T-cell (primary cell): ENCODE measurements at regions not wholly inside any gene's neighbourhood (a gene's known extent, or its start where the extent isn't known, plus 50 kb on each side); places are given as distances from the start of the nearest gene placed in this dataset.

Experiments
- ATAC-seq, 4 experiments: fragments of 200-7000 bp in 3 of 4; fragments of 150-1000 bp in 1 of 4; cut with Tn5 transposase; replicated peaks in 1 of 4; 1 replicate in 3 of 4; 2 replicates in 1 of 4; pipeline ENCODE4 v1.10.0; 2021; ENCODE audit warnings: moderate library complexity in 3 of 4, mild to moderate bottlenecking in 2 of 4, moderate number of reproducible peaks in 1 of 4
- CTCF ChIA-PET, 2 donors: fragments of 300-600 bp; sonication (Branson Sonifier 250); formaldehyde crosslinking; loops; one replicate each; lab custom pipeline; 2022; ENCODE audit warnings: antibody characterized with exemption in 2 of 2; lab: Charles Lee
- POLR2A ChIA-PET, 2 donors: fragments of 300-600 bp; sonication (Branson Sonifier 250); formaldehyde crosslinking; loops; one replicate each; lab custom pipeline; 2022; ENCODE audit warnings: antibody characterized with exemption in 2 of 2; lab: Charles Lee
- DNase-seq, 35 experiments: peaks; one replicate each; pipeline versions ENCODE4 v3.0.0 to v3.0.0-alpha.2; 2013 to 2023
- H3K27ac ChIP-seq: one replicate; pipeline ENCODE4 v1.5.1; 2013; ENCODE audit warnings: low read length
- H3K27me3 ChIP-seq, 2 experiments: replicated peaks in 1 of 2; 1 replicate in 1 of 2; 2 replicates in 1 of 2; pipeline versions ENCODE4 v1.6.1 to v1.7.0; 2013; ENCODE audit warnings: low read length in 1 of 2, mixed read lengths in 1 of 2; ENCODE audit not compliant: control insufficient read depth in 2 of 2, insufficient read depth in 2 of 2; ENCODE audit errors: extremely low read depth in 1 of 2
- H3K36me3 ChIP-seq, 2 donors: 1 replicate in 1 of 2; 2 replicates in 1 of 2; pipeline versions ENCODE4 v1.6.1 to v1.7.0; 2013; ENCODE audit warnings: low read length in 1 of 2; ENCODE audit not compliant: control insufficient read depth in 2 of 2, insufficient read depth in 1 of 2; ENCODE audit errors: extremely low read depth in 1 of 2
- H3K4me1 ChIP-seq, 2 experiments: 1 replicate in 1 of 2; 2 replicates in 1 of 2; pipeline versions ENCODE4 v1.6.1 to v1.7.0; 2013; ENCODE audit warnings: low read length in 2 of 2, mixed read lengths in 1 of 2; ENCODE audit not compliant: insufficient read depth in 2 of 2, control insufficient read depth in 1 of 2; ENCODE audit errors: extremely low read depth in 1 of 2
- H3K4me3 ChIP-seq, 2 donors: 1 replicate in 1 of 2; 2 replicates in 1 of 2; pipeline versions ENCODE4 v1.5.1 to v1.7.0; 2013; ENCODE audit warnings: mild to moderate bottlenecking in 2 of 2, low read length in 1 of 2, moderate library complexity in 1 of 2; ENCODE audit not compliant: control insufficient read depth in 1 of 2; ENCODE audit errors: extremely low read depth in 1 of 2
- H3K9me3 ChIP-seq: 2 replicates; pipeline ENCODE4 v1.7.0; 2013
- H3K27ac Mint-ChIP-seq, 2 donors: one replicate each; pipeline ENCODE4 v1.8.0; 2020 to 2021; ENCODE audit warnings: mild to moderate bottlenecking in 2 of 2, mixed read lengths in 2 of 2
- H3K27me3 Mint-ChIP-seq, 2 donors: one replicate each; pipeline ENCODE4 v1.8.0; 2021 to 2022; ENCODE audit warnings: mixed read lengths in 2 of 2
- H3K36me3 Mint-ChIP-seq: one replicate; pipeline ENCODE4 v1.8.0; 2021; ENCODE audit warnings: mixed read lengths
- H3K4me1 Mint-ChIP-seq, 3 donors: one replicate each; pipeline ENCODE4 v1.8.0; 2020 to 2022; ENCODE audit warnings: mixed read lengths in 3 of 3, mild to moderate bottlenecking in 1 of 3
- H3K4me3 Mint-ChIP-seq, 3 donors: one replicate each; pipeline ENCODE4 v1.8.0; 2020 to 2022; ENCODE audit warnings: mild to moderate bottlenecking in 3 of 3, mixed read lengths in 3 of 3, moderate library complexity in 3 of 3
- H3K9me3 Mint-ChIP-seq, 3 donors: one replicate each; pipeline ENCODE4 v1.8.0; 2020 to 2022; ENCODE audit warnings: mixed read lengths in 3 of 3
- WGBS: methylation state at CpG from one replicate; pipeline ENCODE4 v1.1.5; 2013; ENCODE audit warnings: missing lambda C conversion rate; ENCODE audit not compliant: insufficient coverage; 5-methylcytosine and 5-hydroxymethylcytosine counted together

DNA sequence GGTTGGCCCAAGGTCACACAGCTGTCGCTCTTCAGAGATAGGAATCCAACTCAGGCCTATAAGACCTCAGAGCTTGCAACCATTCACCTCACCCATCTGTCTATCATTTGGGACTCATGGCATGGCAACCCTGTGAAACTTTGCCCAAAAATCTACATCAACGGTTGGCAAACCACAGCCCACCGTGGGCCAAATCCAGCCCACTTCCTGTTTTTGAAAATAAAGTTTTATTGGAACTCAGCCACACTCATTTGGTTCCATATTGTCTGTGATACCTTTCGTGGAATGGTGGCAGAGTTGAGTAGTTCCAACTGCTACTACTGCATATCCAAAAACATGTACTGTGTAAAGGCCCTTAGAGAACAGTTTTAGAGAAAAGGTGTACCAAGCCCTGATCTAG, 307.8 kb downstream of the MN1 start:
- ATAC-seq: no peak
- ChIA-PET POLR2A (no interaction called here), CTCF (no interaction called here)
- WGBS: 67% methylated on average over 1 of the region's 4 CpGs
- H3K36me3 Mint-ChIP-seq: no peaks in the 10 kb centered on the region
- no peak for DNase-seq
- H3K27me3 Mint-ChIP-seq: peaks cover 0 to 2% of the 10 kb centered on the region in 2 donors
- Histone ChIP-seq H3K36me3 (no peaks in the 10 kb centered on the region), H3K4me1 (no peaks in the 10 kb centered on the region), H3K4me3 (no peak overlapping the region), H3K27ac (no peak overlapping the region), H3K27me3 (peaks cover 0 to 2% of the 10 kb centered on the region in 2 experiments), H3K9me3 (no peaks in the 10 kb centered on the region)
- no peak overlapping the region for H3K4me3 Mint-ChIP-seq
- H3K4me1 Mint-ChIP-seq: no peaks in the 10 kb centered on the region
- H3K9me3 Mint-ChIP-seq: peaks cover 3 to 18% (median 11%) of the 10 kb centered on the region in 3 donors
- no peak overlapping the region for H3K27ac Mint-ChIP-seq

DNA sequence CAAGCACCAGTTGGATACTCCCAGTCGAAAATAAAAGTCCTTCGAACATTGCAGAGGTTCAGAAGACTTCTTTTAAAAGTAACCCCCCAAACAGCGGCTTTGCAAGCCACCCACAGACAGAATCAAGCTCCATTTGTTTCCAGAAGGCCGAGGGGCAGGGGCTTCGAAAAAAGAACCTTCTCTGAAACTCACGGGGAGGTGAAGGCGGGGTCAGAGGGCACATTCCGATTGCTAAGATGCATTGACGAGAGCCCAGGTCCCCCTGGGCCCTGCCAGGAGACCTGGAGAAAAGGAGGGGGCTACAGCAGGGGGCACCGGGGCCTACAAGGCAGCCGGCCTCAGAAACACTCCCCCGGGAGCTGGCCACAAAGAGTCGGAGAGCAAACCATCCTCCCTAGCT, 306.8 kb downstream of the MN1 start:
- Histone ChIP-seq H3K4me3 (no peak overlapping the region), H3K4me1 (no peaks in the 10 kb centered on the region), H3K27me3 (peaks cover 0 to 2% of the 10 kb centered on the region in 2 experiments), H3K27ac (no peak overlapping the region), H3K9me3 (no peaks in the 10 kb centered on the region), H3K36me3 (no peaks in the 10 kb centered on the region)
- DNase-seq (no peak), ATAC-seq (no peak)
- Mint-ChIP-seq H3K27me3 (peaks cover 0 to 2% of the 10 kb centered on the region in 2 donors), H3K27ac (no peak overlapping the region), H3K4me1 (no peaks in the 10 kb centered on the region), H3K9me3 (peaks cover 3 to 18% (median 11%) of the 10 kb centered on the region in 3 donors), H3K36me3 (no peaks in the 10 kb centered on the region), H3K4me3 (no peak overlapping the region)
- ChIA-PET POLR2A (no interaction called here), CTCF (no interaction called here)
- 80% methylated on average over 9 of the region's 13 CpGs for WGBS

DNA sequence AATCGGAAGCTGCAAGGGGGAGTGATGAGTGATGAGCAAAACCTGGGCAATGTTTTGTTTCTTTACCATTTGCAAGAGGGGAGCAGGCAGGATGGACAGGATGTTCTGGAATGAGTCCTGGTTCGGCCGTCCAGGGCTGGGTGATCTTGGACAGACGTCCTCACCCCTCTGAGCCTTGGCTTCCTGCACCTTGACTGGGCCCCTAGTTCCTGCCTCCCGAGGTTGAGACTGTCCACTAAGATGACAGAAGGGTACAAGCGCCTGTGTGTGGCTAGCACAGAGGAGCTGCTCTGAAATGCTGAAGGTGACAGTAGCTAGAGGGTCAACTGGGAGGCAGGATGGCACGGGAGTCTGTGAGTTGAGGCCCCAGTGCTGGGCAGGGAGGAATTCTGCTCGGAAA, 306.2 kb downstream of the MN1 start:
- Mint-ChIP-seq H3K9me3 (peaks cover 3 to 18% (median 11%) of the 10 kb centered on the region in 3 donors), H3K27ac (no peak overlapping the region), H3K27me3 (peaks cover 0 to 2% of the 10 kb centered on the region in 2 donors), H3K36me3 (no peaks in the 10 kb centered on the region), H3K4me1 (no peaks in the 10 kb centered on the region), H3K4me3 (no peak overlapping the region)
- no peak for DNase-seq
- Histone ChIP-seq H3K27me3 (no peaks in the 10 kb centered on the region), H3K4me1 (no peaks in the 10 kb centered on the region), H3K27ac (no peak overlapping the region), H3K4me3 (no peak overlapping the region), H3K9me3 (no peaks in the 10 kb centered on the region), H3K36me3 (no peaks in the 10 kb centered on the region)
- ChIA-PET POLR2A (no interaction called here), CTCF (no interaction called here)
- no peak for ATAC-seq
- WGBS: 79% methylated on average over 6 of the region's 8 CpGs

DNA sequence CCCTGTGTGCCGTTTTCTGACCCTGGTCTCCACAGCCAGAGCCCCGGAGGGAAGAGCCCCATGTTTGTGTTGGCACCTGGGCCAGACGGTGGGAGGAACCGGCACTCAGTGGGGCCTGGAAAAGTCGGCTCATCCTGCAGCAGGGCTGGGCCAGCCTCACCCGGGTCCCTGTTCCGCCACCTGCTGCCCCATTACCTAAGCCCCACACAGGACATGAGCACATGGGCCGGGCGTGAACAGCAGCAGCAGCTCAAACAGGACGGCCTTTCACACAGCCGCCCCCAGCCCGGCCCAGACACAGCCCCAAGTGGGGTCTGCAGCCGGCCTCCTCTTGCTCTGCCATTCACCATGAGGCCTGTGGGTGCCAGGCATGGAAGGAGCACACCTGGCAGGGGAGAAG, 302.4 kb downstream of the MN1 start:
- POLR2A ChIA-PET: no interaction called here
- H3K9me3 ChIP-seq: no peaks in the 10 kb centered on the region
- no peak for ATAC-seq
- Mint-ChIP-seq H3K4me3 (no peak overlapping the region), H3K36me3 (no peaks in the 10 kb centered on the region), H3K4me1 (no peaks in the 10 kb centered on the region), H3K27ac (no peak overlapping the region), H3K9me3 (peaks cover 0 to 4% (median 3%) of the 10 kb centered on the region in 3 donors), H3K27me3 (no peaks in the 10 kb centered on the region)
- no peak overlapping the region for H3K27ac ChIP-seq
- 79% methylated on average over 12 of the region's 13 CpGs for WGBS
- no peaks in the 10 kb centered on the region for H3K27me3 ChIP-seq
- CTCF ChIA-PET: no interaction called here
- no peak for DNase-seq
- H3K4me1 ChIP-seq: no peaks in the 10 kb centered on the region
- H3K4me3 ChIP-seq: no peak overlapping the region
- H3K36me3 ChIP-seq: no peaks in the 10 kb centered on the region

DNA sequence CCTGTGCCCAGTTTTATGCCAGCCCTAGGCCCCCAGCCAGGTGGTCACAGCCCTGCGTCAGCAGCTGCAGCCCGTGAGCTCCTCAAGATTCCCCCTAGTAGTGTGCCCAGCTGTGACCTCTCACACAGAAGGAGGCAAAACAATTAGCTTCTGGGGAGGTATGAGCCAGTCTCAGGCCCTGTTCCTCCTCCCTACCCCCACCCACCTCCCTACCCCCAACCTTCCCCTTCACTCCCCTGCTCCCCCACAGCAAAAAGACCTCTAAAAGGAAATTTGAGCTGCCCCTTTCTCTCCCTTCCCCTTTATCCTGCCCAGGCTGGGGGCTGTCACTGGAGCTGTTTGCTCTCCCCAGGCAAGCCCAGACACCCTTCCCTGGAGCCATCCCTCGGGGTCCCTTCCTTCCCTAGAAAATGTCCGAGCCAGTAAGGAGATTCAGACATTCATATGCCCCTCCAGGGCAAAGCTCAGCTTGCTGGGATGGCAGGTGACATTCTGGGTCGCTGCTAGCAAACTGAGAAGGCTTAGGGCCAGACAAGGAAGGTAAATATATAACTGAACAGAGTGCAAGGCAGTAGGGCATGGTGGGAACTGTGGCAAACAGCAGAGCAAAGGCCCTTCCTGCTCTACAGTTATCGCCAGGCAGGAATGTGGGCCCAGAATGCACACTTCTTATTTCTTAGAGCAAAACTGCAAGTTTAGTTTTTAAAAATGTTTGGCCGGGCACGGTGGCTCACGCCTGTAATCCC, 300.2 kb downstream of the MN1 start:
- no peak overlapping the region for H3K27ac ChIP-seq
- Mint-ChIP-seq H3K27ac (no peak overlapping the region), H3K36me3 (no peaks in the 10 kb centered on the region), H3K9me3 (peaks cover 0 to 4% (median 3%) of the 10 kb centered on the region in 3 donors), H3K4me3 (no peak overlapping the region), H3K4me1 (no peaks in the 10 kb centered on the region), H3K27me3 (no peaks in the 10 kb centered on the region)
- peaks cover 0 to 6% of the 10 kb centered on the region in 2 experiments for H3K27me3 ChIP-seq
- ATAC-seq: no peak
- ChIA-PET POLR2A (no interaction called here), CTCF (interaction anchor here in 1 of 2 donors (0.6 kb wide), 1 partner anchor 67 kb away, joined by 3 read pairs; no protein-coding TSS in a partner anchor)
- 81% methylated on average over 6 of the region's 9 CpGs for WGBS
- no peaks in the 10 kb centered on the region for H3K9me3 ChIP-seq
- H3K36me3 ChIP-seq: no peaks in the 10 kb centered on the region
- DNase-seq: no peak
- H3K4me1 ChIP-seq: no peaks in the 10 kb centered on the region
- no peak overlapping the region for H3K4me3 ChIP-seq

DNA sequence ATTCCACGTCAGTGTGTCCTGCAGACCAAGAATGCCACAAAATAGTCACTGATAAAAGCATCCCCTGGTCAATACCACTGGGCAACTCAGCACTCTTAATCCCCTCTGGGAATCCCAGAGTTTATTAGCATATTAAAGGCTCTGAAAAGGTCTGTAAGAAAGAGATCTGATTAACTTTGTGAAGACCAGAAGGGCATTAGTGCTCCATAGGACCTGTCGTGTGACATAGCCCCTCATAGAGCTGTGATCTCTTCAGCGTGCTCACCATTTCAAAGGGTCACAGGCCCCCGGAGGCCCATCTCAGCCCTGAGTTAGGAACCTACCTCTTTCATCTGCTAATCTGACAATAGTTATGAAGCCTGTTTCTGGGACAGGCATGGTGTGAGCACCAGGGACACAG, 299.2 kb downstream of the MN1 start:
- Mint-ChIP-seq H3K27me3 (peaks cover 0 to 3% of the 10 kb centered on the region in 2 donors), H3K36me3 (no peaks in the 10 kb centered on the region), H3K4me3 (no peak overlapping the region), H3K4me1 (no peaks in the 10 kb centered on the region), H3K9me3 (peaks cover 0 to 4% (median 3%) of the 10 kb centered on the region in 3 donors), H3K27ac (no peak overlapping the region)
- H3K36me3 ChIP-seq: no peaks in the 10 kb centered on the region
- H3K4me1 ChIP-seq: no peaks in the 10 kb centered on the region
- no peaks in the 10 kb centered on the region for H3K9me3 ChIP-seq
- H3K4me3 ChIP-seq: no peak overlapping the region
- 85% methylated on average over 3 of the region's 4 CpGs for WGBS
- DNase-seq (no peak), ATAC-seq (no peak)
- CTCF ChIA-PET: no interaction called here
- peaks cover 0 to 6% of the 10 kb centered on the region in 2 experiments for H3K27me3 ChIP-seq
- POLR2A ChIA-PET: no interaction called here
- no peak overlapping the region for H3K27ac ChIP-seq
